Endothelial cell (in vitro differentiated cells): ENCODE measurements at regions not wholly inside any gene's neighbourhood (a gene's known extent, or its start where the extent isn't known, plus 50 kb on each side); places are given as distances from the start of the nearest gene placed in this dataset.

Experiments
- DNase-seq: peaks from one replicate; pipeline ENCODE4 v3.0.0; 2021; ENCODE audit warnings: low spot score
- H3K27ac Mint-ChIP-seq: one replicate; pipeline ENCODE4 v1.8.0; 2021; ENCODE audit warnings: mixed read lengths, inconsistent platforms; ENCODE audit not compliant: unreplicated experiment
- H3K27me3 Mint-ChIP-seq: one replicate; pipeline ENCODE4 v1.8.0; 2021; ENCODE audit warnings: mild to moderate bottlenecking, moderate library complexity, mixed read lengths, inconsistent platforms; ENCODE audit not compliant: unreplicated experiment
- H3K36me3 Mint-ChIP-seq: one replicate; pipeline ENCODE4 v1.8.0; 2021; ENCODE audit warnings: mild to moderate bottlenecking, low read depth, mixed read lengths, inconsistent platforms; ENCODE audit not compliant: unreplicated experiment
- H3K4me1 Mint-ChIP-seq: one replicate; pipeline ENCODE4 v1.8.0; 2021; ENCODE audit warnings: mild to moderate bottlenecking, mixed read lengths, inconsistent platforms; ENCODE audit not compliant: unreplicated experiment
- H3K4me3 Mint-ChIP-seq: one replicate; pipeline ENCODE4 v1.8.0; 2021; ENCODE audit warnings: mild to moderate bottlenecking, mixed read lengths, inconsistent platforms; ENCODE audit not compliant: unreplicated experiment
- H3K9me3 Mint-ChIP-seq: one replicate; pipeline ENCODE4 v1.8.0; 2021; ENCODE audit warnings: mixed read lengths, inconsistent platforms; ENCODE audit not compliant: unreplicated experiment
- CTCF ChIP-seq: fragments of 200-600 bp; sonication (generic); IDR thresholded peaks from one replicate; pipeline ENCODE4 v1.5.0; 2021; ENCODE audit warnings: antibody characterized with exemption; ENCODE audit not compliant: unreplicated experiment

DNA sequence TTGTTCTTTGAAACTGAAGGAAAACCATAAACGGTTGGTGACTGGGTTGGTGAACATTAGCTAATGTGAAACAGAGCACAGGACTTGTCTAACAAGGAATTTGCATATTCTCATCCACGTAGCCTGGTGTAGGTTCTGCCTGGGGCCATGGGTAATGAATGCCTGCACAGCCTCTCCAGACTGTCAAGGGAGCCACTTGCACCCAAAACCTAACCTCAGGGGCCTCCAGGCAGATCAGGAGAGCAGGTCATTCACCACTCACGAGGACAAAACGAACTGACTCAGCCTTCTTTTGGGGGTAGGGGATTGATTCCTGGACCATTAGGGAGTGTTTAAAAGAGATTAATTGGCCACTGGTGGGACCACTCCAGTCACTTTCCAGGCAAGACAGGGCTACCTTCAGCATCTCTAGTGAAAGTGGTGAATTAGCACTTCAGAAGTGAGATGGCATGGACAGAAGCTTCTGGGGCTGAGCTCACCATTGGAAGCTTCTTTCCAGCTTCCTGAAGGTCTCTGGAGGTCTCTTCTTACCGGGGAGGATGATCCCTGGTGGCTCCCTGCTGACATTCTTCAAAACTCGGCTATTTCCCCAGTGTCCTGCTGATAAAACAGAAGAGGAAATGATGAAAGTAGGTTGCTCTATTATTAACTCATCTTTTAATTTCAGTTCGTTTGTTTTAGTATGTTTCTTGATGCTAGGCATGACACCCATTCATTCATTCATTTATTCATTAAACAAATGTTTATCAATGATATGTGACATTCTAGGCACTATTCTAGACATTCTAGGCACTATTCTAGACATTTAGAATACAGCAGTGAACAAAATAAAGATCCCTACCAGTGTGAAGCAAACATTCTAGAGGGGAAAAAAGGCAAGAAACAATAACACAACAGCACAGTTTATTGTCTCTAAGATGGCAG is 104.5 kb upstream of the LNX1 start:
- TF ChIP-seq CTCF, result no peak
- Mint-ChIP-seq H3K4me3 (no peak overlapping the region), H3K9me3 (no peaks in the 10 kb centered on the region), H3K27me3 (peaks cover 4% of the 10 kb centered on the region), H3K27ac (no peak overlapping the region), H3K4me1 (peaks cover 5% of the 10 kb centered on the region), H3K36me3 (no peaks in the 10 kb centered on the region)
- no peak for DNase-seq

- no peak for TF ChIP-seq CTCF
- no peaks in the 10 kb centered on the region for H3K36me3 Mint-ChIP-seq
- H3K9me3 Mint-ChIP-seq, result no peaks in the 10 kb centered on the region
- no peak for DNase-seq
- H3K27ac Mint-ChIP-seq, result no peak overlapping the region
- H3K4me3 Mint-ChIP-seq, result no peak overlapping the region
- H3K4me1 Mint-ChIP-seq, result peaks cover 5% of the 10 kb centered on the region
- peaks cover 2% of the 10 kb centered on the region for H3K27me3 Mint-ChIP-seq
Measured at GRCh38 chr4:53694666-53695065, 103.4 kb upstream of the LNX1 start.

GRCh38 chr4:53693909-53694308 is 102.6 kb upstream of the LNX1 start:
- Mint-ChIP-seq H3K27ac (no peak overlapping the region), H3K27me3 (peaks cover 2% of the 10 kb centered on the region), H3K9me3 (no peaks in the 10 kb centered on the region), H3K36me3 (no peaks in the 10 kb centered on the region), H3K4me1 (peaks cover 5% of the 10 kb centered on the region), H3K4me3 (no peak overlapping the region)
- no peak for TF ChIP-seq CTCF
- DNase-seq, result no peak

DNA sequence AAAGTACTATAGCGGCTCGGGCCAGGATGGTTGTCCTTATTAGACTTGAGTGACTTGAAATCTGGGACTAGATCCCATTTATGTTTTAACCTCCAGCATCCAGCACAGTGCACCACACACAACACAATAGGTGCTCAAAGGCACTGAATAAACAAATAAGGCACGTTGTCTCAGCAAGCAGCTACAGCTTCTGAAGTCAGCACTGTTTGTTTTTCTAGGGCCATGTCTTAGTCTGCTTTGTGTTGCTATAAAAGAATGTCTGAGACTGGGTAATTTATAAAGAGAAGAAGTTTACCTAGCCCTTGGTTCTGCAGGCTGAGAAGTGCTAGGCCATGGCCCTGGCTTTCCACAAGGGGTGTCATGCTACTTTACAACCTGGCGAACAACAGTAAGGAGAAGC is 102.1 kb upstream of the LNX1 start:
- Mint-ChIP-seq H3K36me3 (no peaks in the 10 kb centered on the region), H3K27me3 (peaks cover 2% of the 10 kb centered on the region), H3K9me3 (no peaks in the 10 kb centered on the region), H3K27ac (no peak overlapping the region), H3K4me3 (no peak overlapping the region), H3K4me1 (peaks cover 5% of the 10 kb centered on the region)
- no peak for DNase-seq
- no peak for TF ChIP-seq CTCF

DNA sequence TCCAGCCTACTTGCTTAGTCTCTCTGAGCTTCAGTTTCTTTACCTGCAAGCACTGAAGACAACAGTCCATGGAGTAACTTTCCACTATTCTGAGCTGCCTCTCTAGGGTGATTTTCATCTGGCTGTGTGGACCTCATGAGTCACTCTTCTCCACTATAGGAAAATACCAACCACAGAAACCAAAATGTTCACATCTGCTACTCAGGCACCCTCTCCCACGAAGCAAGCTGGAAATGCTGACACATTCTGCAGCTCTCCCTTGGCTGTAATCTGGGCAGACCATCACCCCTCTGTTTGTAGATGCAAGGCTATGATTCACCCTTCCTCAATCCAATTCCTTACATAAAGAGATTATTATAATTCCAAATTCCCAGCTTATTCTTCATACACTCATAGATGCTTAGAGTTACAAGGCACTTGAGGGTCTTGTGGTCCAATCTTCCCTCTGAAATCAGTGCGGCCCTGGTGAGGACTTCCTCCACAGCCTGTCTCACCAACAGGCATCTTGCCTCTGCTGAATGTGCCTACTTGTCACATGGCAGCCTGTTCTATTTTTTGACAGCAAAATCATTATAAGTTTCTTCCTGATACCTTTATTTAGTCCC is 97.0 kb upstream of the LNX1 start:
- Mint-ChIP-seq H3K4me1 (no peaks in the 10 kb centered on the region), H3K27ac (no peak overlapping the region), H3K9me3 (no peaks in the 10 kb centered on the region), H3K36me3 (no peaks in the 10 kb centered on the region), H3K4me3 (no peak overlapping the region), H3K27me3 (peaks cover 2% of the 10 kb centered on the region)
- no peak for DNase-seq
- TF ChIP-seq CTCF, result no peak
